HEK293 (cell line): ENCODE measurements at regions not wholly inside any gene's neighbourhood (a gene's known extent, or its start where the extent isn't known, plus 50 kb on each side); places are given as distances from the start of the nearest gene placed in this dataset.

Experiments used
- CTCF ChIA-PET: fragments of 350-600 bp; formaldehyde crosslinking; extraction: SDS; loops from one replicate; lab custom pipeline; 2021; ENCODE audit warnings: antibody characterized with exemption; lab: Yijun Ruan, JAX
- POLR2A ChIA-PET: fragments of 300-600 bp; formaldehyde crosslinking; extraction: SDS; loops from one replicate; lab custom pipeline; 2020; ENCODE audit warnings: antibody characterized with exemption, inconsistent platforms; lab: Yijun Ruan, JAX
- H3K27ac ChIP-seq: fragments of 200-500 bp; sonication (Bioruptor generic); 2 replicates; pipeline ENCODE4 v1.5.1; 2014; ENCODE audit warnings: low read depth, low read length, control low read depth, inconsistent platforms; ENCODE audit errors: extremely low read depth
- H3K36me3 ChIP-seq, 2 experiments: fragments of 200-500 bp in 1 of 2; sonication (Bioruptor generic) in 1 of 2; 1 replicate in 1 of 2; 2 replicates in 1 of 2; pipeline ENCODE4 v1.5.1; 2014 to 2017; ENCODE audit warnings: inconsistent platforms in 2 of 2, low read length in 2 of 2; ENCODE audit not compliant: control insufficient read depth in 2 of 2, insufficient read depth in 1 of 2
- H3K4me1 ChIP-seq: fragments of 200-500 bp; sonication (Bioruptor generic); 2 replicates; pipeline ENCODE4 v1.5.1; 2014; ENCODE audit warnings: mild to moderate bottlenecking, low read length, inconsistent platforms; ENCODE audit not compliant: control insufficient read depth, insufficient read depth
- H3K4me3 ChIP-seq: 2 replicates; pipeline ENCODE4 v1.5.1; 2011; ENCODE audit warnings: low read depth, mild to moderate bottlenecking, control low read depth, low read length, moderate library complexity
- H3K9me3 ChIP-seq: fragments of 200-500 bp; sonication (Bioruptor generic); 2 replicates; pipeline ENCODE4 v1.5.1; 2014; ENCODE audit warnings: low read depth, low read length, inconsistent platforms; ENCODE audit not compliant: control insufficient read depth, insufficient read depth
- EGR2 ChIP-seq: fragments of 450-650 bp; formaldehyde crosslinking; IDR thresholded peaks from 2 replicates; pipeline ENCODE4 v1.5.1; 2016; ENCODE audit warnings: low read depth, missing biosample characterization, missing genetic modification characterization
- GFI1B ChIP-seq: fragments of 450-650 bp; formaldehyde crosslinking; IDR thresholded peaks from 2 replicates; pipeline ENCODE4 v1.5.1; 2016; ENCODE audit warnings: missing biosample characterization, missing genetic modification characterization
- GLIS2 ChIP-seq: fragments of 450-650 bp; formaldehyde crosslinking; IDR thresholded peaks from 2 replicates; pipeline ENCODE4 v1.5.1; 2016; ENCODE audit warnings: missing biosample characterization, missing genetic modification characterization
- KLF10 ChIP-seq: fragments of 450-650 bp; IDR thresholded peaks from 2 replicates; pipeline ENCODE4 v1.5.1; 2018; ENCODE audit warnings: missing biosample characterization, mild to moderate bottlenecking, missing genetic modification characterization
- SALL2 ChIP-seq: fragments of 450-650 bp; formaldehyde crosslinking; IDR thresholded peaks from 2 replicates; pipeline ENCODE4 v1.5.0; 2017; ENCODE audit warnings: missing biosample characterization, mild to moderate bottlenecking, missing genetic modification characterization, borderline replicate concordance
- SP3 ChIP-seq: fragments of 450-650 bp; formaldehyde crosslinking; IDR thresholded peaks from 2 replicates; pipeline ENCODE4 v1.5.1; 2016; ENCODE audit warnings: missing biosample characterization, missing genetic modification characterization
- ZBTB20 ChIP-seq: fragments of 450-650 bp; formaldehyde crosslinking; IDR thresholded peaks from 2 replicates; pipeline ENCODE4 v1.5.1; 2016; ENCODE audit warnings: missing biosample characterization, missing genetic modification characterization
- ZBTB7A ChIP-seq: fragments of 450-650 bp; formaldehyde crosslinking; IDR thresholded peaks from 2 replicates; pipeline ENCODE4 v1.5.1; 2016; ENCODE audit warnings: low read depth, missing biosample characterization, missing genetic modification characterization
- ZNF114 ChIP-seq: fragments of 450-650 bp; formaldehyde crosslinking; IDR thresholded peaks from 2 replicates; pipeline ENCODE4 v1.5.0; 2017; ENCODE audit warnings: missing biosample characterization, missing genetic modification characterization
- ZNF132 ChIP-seq: fragments of 450-650 bp; formaldehyde crosslinking; IDR thresholded peaks from 2 replicates; pipeline ENCODE4 v1.5.1; 2017; ENCODE audit warnings: missing biosample characterization, missing genetic modification characterization, borderline replicate concordance
- ZNF174 ChIP-seq: fragments of 450-650 bp; formaldehyde crosslinking; IDR thresholded peaks from 2 replicates; pipeline ENCODE4 v1.5.0; 2017; ENCODE audit warnings: missing biosample characterization, mild to moderate bottlenecking, missing genetic modification characterization
- ZNF266 ChIP-seq: fragments of 450-650 bp; formaldehyde crosslinking; IDR thresholded peaks from 2 replicates; pipeline ENCODE4 v1.5.1; 2016; ENCODE audit warnings: missing biosample characterization, missing genetic modification characterization, low read depth
- ZNF292 ChIP-seq: fragments of 450-650 bp; formaldehyde crosslinking; IDR thresholded peaks from 2 replicates; pipeline ENCODE4 v1.5.1; 2016; ENCODE audit warnings: low read depth, missing biosample characterization, missing genetic modification characterization, borderline replicate concordance
- ZNF324 ChIP-seq: fragments of 450-650 bp; formaldehyde crosslinking; IDR thresholded peaks from 2 replicates; pipeline ENCODE4 v1.5.1; 2016; ENCODE audit warnings: missing biosample characterization, missing genetic modification characterization
- ZNF341 ChIP-seq: fragments of 450-650 bp; formaldehyde crosslinking; IDR thresholded peaks from 2 replicates; pipeline ENCODE4; 2016; ENCODE audit warnings: low read depth, missing biosample characterization, missing genetic modification characterization
- ZNF37A ChIP-seq: fragments of 450-650 bp; IDR thresholded peaks from 2 replicates; pipeline ENCODE4 v1.5.1; 2018; ENCODE audit warnings: missing biosample characterization, missing genetic modification characterization
- ZNF394 ChIP-seq: fragments of 450-650 bp; formaldehyde crosslinking; IDR thresholded peaks from 2 replicates; pipeline ENCODE4 v1.5.1; 2016; ENCODE audit warnings: missing biosample characterization, missing genetic modification characterization, mild to moderate bottlenecking, moderate library complexity, borderline replicate concordance
- ZNF48 ChIP-seq: fragments of 450-650 bp; formaldehyde crosslinking; IDR thresholded peaks from 2 replicates; pipeline ENCODE4 v1.5.1; 2016; ENCODE audit warnings: missing biosample characterization, missing genetic modification characterization
- ZNF510 ChIP-seq: fragments of 450-650 bp; formaldehyde crosslinking; IDR thresholded peaks from 2 replicates; pipeline ENCODE4 v1.5.1; 2018; ENCODE audit warnings: mild to moderate bottlenecking, missing genetic modification characterization, missing biosample characterization; ENCODE audit not compliant: insufficient replicate concordance
- ZNF529 ChIP-seq: fragments of 450-650 bp; formaldehyde crosslinking; IDR thresholded peaks from 2 replicates; pipeline ENCODE4 v1.5.1; 2017; ENCODE audit warnings: missing genetic modification characterization, missing biosample characterization; ENCODE audit not compliant: insufficient replicate concordance
- ZNF548 ChIP-seq: fragments of 450-650 bp; formaldehyde crosslinking; IDR thresholded peaks from 2 replicates; pipeline ENCODE4 v1.5.1; 2016; ENCODE audit warnings: missing biosample characterization, missing genetic modification characterization
- ZNF558 ChIP-seq: fragments of 450-650 bp; formaldehyde crosslinking; IDR thresholded peaks from 2 replicates; pipeline ENCODE4 v1.5.1; 2016; ENCODE audit warnings: missing biosample characterization, missing genetic modification characterization
- ZNF585B ChIP-seq: fragments of 450-650 bp; formaldehyde crosslinking; IDR thresholded peaks from 2 replicates; pipeline ENCODE4 v1.5.1; 2016; ENCODE audit warnings: missing biosample characterization, missing genetic modification characterization
- ZNF596 ChIP-seq: fragments of 450-650 bp; IDR thresholded peaks from 2 replicates; pipeline ENCODE4 v1.5.0; 2018; ENCODE audit warnings: missing biosample characterization, mild to moderate bottlenecking, missing genetic modification characterization, moderate library complexity
- ZNF792 ChIP-seq: fragments of 450-650 bp; formaldehyde crosslinking; IDR thresholded peaks from 2 replicates; pipeline ENCODE4 v1.5.1; 2016; ENCODE audit warnings: missing biosample characterization, missing genetic modification characterization
- ZSCAN30 ChIP-seq: fragments of 450-650 bp; IDR thresholded peaks from 2 replicates; pipeline ENCODE4 v1.5.1; 2018; ENCODE audit warnings: missing biosample characterization, mild to moderate bottlenecking, missing genetic modification characterization, moderate library complexity
- TF ChIP-seq, protein P1 (sequence below): fragments of 450-650 bp; formaldehyde crosslinking; IDR thresholded peaks from 2 replicates; pipeline ENCODE4 v1.5.1; 2016; ENCODE audit warnings: missing biosample characterization, missing genetic modification characterization, low read depth
- TF ChIP-seq, protein P2 (sequence below): fragments of 450-650 bp; formaldehyde crosslinking; IDR thresholded peaks from 2 replicates; pipeline ENCODE4 v1.5.1; 2016; ENCODE audit warnings: missing biosample characterization, missing genetic modification characterization, borderline replicate concordance
- TF ChIP-seq, protein P3 (sequence below): fragments of 450-650 bp; formaldehyde crosslinking; IDR thresholded peaks from 2 replicates; pipeline ENCODE4 v1.5.1; 2016; ENCODE audit warnings: missing biosample characterization, missing genetic modification characterization
- TF ChIP-seq, protein P4 (sequence below): fragments of 450-650 bp; formaldehyde crosslinking; IDR thresholded peaks from 2 replicates; pipeline ENCODE4 v1.5.1; 2016; ENCODE audit warnings: missing biosample characterization, missing genetic modification characterization
- TF ChIP-seq, protein P5 (sequence below): fragments of 450-650 bp; formaldehyde crosslinking; IDR thresholded peaks from 2 replicates; pipeline ENCODE4 v1.5.1; 2016; ENCODE audit warnings: missing biosample characterization, missing genetic modification characterization

DNA sequence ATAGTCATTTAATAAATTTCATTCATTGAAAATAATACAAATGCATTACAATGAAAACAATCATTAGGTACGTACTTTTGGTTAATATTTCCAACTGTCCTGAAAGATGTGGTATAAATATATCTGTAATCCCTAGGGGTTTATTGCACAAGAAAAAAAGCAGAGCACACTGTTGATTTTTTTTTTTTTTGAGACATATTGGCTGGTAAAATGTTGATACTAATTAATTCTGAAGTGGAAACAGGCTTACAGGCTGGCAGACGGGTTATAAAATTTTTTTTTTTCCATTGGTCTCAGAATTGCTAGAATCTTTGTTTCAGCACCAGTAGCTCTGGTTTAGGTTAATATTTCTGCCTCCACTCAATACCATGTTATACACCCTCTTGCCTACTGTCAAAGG, 193.6 kb downstream of the MAP2K6 start:
- POLR2A ChIA-PET: interaction anchor here (0.6 kb wide), 2 partner anchors 464 to 569 kb away, joined by 3 read pairs; no protein-coding TSS in a partner anchor
- H3K9me3 ChIP-seq: no peaks in the 10 kb centered on the region
- TF ChIP-seq SALL2 (no peak), ZNF596 (tag by site-specific recombination) (no peak), KLF10 (tag by site-specific recombination) (no peak), ZNF324 (tag by site-specific recombination) (no peak), GFI1B (tag by site-specific recombination) (no peak), ZNF792 (no peak), SP3 (tag by site-specific recombination) (no peak), ZNF510 (no peak), EGR2 (tag by site-specific recombination) (no peak), ZNF114 (tag by site-specific recombination) (no peak), ZBTB20 (tag by site-specific recombination) (no peak), ZNF37A (no peak), ZNF266 (tag by site-specific recombination) (no peak), ZNF548 (tag by site-specific recombination) (no peak), ZNF394 (no peak), ZNF174 (tag by site-specific recombination) (no peak)
- TF ChIP-seq, protein P1, sequence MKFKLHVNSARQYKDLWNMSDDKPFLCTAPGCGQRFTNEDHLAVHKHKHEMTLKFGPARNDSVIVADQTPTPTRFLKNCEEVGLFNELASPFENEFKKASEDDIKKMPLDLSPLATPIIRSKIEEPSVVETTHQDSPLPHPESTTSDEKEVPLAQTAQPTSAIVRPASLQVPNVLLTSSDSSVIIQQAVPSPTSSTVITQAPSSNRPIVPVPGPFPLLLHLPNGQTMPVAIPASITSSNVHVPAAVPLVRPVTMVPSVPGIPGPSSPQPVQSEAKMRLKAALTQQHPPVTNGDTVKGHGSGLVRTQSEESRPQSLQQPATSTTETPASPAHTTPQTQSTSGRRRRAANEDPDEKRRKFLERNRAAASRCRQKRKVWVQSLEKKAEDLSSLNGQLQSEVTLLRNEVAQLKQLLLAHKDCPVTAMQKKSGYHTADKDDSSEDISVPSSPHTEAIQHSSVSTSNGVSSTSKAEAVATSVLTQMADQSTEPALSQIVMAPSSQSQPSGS (tag by site-specific recombination): no peak
- TF ChIP-seq, protein P2, sequence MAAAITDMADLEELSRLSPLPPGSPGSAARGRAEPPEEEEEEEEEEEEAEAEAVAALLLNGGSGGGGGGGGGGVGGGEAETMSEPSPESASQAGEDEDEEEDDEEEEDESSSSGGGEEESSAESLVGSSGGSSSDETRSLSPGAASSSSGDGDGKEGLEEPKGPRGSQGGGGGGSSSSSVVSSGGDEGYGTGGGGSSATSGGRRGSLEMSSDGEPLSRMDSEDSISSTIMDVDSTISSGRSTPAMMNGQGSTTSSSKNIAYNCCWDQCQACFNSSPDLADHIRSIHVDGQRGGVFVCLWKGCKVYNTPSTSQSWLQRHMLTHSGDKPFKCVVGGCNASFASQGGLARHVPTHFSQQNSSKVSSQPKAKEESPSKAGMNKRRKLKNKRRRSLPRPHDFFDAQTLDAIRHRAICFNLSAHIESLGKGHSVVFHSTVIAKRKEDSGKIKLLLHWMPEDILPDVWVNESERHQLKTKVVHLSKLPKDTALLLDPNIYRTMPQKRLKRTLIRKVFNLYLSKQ: no peak
- TF ChIP-seq, protein P3, sequence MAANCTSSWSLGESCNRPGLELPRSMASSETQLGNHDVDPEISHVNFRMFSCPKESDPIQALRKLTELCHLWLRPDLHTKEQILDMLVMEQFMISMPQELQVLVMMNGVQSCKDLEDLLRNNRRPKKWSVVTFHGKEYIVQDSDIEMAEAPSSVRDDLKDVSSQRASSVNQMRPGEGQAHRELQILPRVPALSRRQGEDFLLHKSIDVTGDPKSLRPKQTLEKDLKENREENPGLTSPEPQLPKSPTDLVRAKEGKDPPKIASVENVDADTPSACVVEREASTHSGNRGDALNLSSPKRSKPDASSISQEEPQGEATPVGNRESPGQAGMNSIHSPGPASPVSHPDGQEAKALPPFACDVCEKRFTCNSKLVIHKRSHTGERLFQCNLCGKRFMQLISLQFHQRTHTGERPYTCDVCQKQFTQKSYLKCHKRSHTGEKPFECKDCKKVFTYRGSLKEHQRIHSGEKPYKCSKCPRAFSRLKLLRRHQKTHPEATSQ (tag by site-specific recombination): no peak
- TF ChIP-seq, protein P4, sequence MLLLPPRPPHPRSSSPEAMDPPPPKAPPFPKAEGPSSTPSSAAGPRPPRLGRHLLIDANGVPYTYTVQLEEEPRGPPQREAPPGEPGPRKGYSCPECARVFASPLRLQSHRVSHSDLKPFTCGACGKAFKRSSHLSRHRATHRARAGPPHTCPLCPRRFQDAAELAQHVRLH (tag by site-specific recombination): no peak
- H3K27ac ChIP-seq: no peak overlapping the region
- peaks cover 7% of the 10 kb centered on the region for H3K4me1 ChIP-seq
- no peaks in the 10 kb centered on the region for H3K36me3 ChIP-seq
- no peak overlapping the region for H3K4me3 ChIP-seq
- CTCF ChIA-PET: interaction anchor here (0.7 to 4.0 kb wide), 39 partner anchors 8 to 944 kb away, joined by 3 to 25 read pairs (median 4); no protein-coding TSS in a partner anchor

DNA sequence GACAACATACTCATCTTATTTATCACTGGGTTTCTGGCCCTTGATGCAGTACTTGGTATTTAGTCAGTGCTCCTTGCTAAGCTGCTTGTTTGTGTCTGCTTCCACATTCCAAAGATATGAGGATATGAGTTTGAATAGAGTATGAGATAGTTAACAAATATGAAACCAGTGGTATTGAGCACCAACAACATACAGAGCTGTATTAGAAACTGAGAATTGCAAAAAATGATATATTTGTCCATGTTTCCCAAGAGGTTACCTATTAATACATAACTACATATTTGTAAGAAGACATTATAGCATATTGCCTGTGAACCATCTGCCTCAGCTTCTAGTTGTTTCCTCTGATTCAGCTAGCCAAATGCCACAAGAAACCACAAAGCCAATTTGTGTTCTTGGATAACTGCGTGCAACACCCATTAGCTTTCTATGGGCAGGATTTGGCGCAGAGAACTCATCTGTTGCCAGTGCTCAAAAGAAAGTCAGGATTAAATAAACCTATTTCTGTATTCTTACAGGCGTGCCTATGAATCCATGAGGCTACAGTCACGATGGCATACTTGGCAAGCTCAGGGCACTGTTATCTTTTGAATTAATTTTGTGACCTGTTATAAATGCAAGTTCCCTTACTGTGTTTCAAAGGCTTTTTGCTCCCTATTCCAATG, 194.4 kb downstream of the MAP2K6 start:
- H3K4me1 ChIP-seq: peaks cover 7% of the 10 kb centered on the region
- no peak overlapping the region for H3K27ac ChIP-seq
- ChIA-PET CTCF (interaction anchor here (0.6 to 4.0 kb wide), 33 partner anchors 9 to 1112 kb away, joined by 3 to 25 read pairs (median 4); partner anchors contain the start of gene KCNJ16), POLR2A (no interaction called here)
- no peaks in the 10 kb centered on the region for H3K36me3 ChIP-seq
- H3K9me3 ChIP-seq: no peaks in the 10 kb centered on the region
- H3K4me3 ChIP-seq: no peak overlapping the region
- no peak for TF ChIP-seq ZNF266 (tag by site-specific recombination)
- TF ChIP-seq ZNF48 (tag by site-specific recombination): no peak
- no peak for TF ChIP-seq ZBTB7A (tag by site-specific recombination)
- no peak for TF ChIP-seq ZNF585B (tag by site-specific recombination)
- TF ChIP-seq ZNF292 (tag by site-specific recombination): no peak
- no peak for TF ChIP-seq ZNF132 (tag by site-specific recombination)
- TF ChIP-seq ZNF341: no peak
- TF ChIP-seq GLIS2 (tag by site-specific recombination): no peak
- TF ChIP-seq, protein P5, sequence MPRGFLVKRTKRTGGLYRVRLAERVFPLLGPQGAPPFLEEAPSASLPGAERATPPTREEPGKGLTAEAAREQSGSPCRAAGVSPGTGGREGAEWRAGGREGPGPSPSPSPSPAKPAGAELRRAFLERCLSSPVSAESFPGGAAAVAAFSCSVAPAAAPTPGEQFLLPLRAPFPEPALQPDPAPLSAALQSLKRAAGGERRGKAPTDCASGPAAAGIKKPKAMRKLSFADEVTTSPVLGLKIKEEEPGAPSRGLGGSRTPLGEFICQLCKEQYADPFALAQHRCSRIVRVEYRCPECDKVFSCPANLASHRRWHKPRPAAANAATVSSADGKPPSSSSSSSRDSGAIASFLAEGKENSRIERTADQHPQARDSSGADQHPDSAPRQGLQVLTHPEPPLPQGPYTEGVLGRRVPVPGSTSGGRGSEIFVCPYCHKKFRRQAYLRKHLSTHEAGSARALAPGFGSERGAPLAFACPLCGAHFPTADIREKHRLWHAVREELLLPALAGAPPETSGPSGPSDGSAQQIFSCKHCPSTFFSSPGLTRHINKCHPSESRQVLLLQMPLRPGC (tag by site-specific recombination): no peak
- no peak for TF ChIP-seq ZNF558
- TF ChIP-seq ZNF529 (tag by site-specific recombination): no peak
- TF ChIP-seq ZSCAN30: no peak
